ENCODE measurements at regions not wholly inside any gene's neighbourhood (a gene's known extent, or its start where the extent isn't known, plus 50 kb on each side); places are given as distances from the start of the nearest gene placed in this dataset.
A peak's percentile ranks its signal among the peaks of the same experiment; 100 is the strongest.

- Histone ChIP-seq H3K4me3 (no peak overlapping the region), H3K4me1 (peaks cover 57% of the 10 kb centered on the region), H3K27ac (peak overlapping the region; percentile 78), H3K27me3 (no peaks in the 10 kb centered on the region), H3K36me3 (no peaks in the 10 kb centered on the region), H3K9me3 (no peaks in the 10 kb centered on the region)
- DNase-seq, result no peak
- peak; percentile 37 for ATAC-seq
- no peak for TF ChIP-seq CTCF (IDR thresholded peaks at IDR 0.05)
- intact Hi-C loops (cut with DNase I), result no loop called here
These were observed 60.1 kb upstream of the BMP2 start for GRCh38 chr20:6707321-6707831.

GRCh38 chr20:6705926-6706548 is 61.4 kb upstream of the BMP2 start:
- no peak overlapping the region for H3K4me3 ChIP-seq
- H3K27ac ChIP-seq, result peak overlapping the region; percentile 49
- no peaks in the 10 kb centered on the region for H3K36me3 ChIP-seq
- no peaks in the 10 kb centered on the region for H3K27me3 ChIP-seq
- intact Hi-C loops (cut with DNase I), result no loop called here
- DNase-seq (no peak), ATAC-seq (no peak)
- TF ChIP-seq CTCF (IDR thresholded peaks at IDR 0.05), result no peak
- H3K9me3 ChIP-seq, result no peaks in the 10 kb centered on the region
- peaks cover 70% of the 10 kb centered on the region for H3K4me1 ChIP-seq

GRCh38 chr20:6705106-6705766 is 62.2 kb upstream of the BMP2 start:
- H3K9me3 ChIP-seq, result no peaks in the 10 kb centered on the region
- DNase-seq (no peak), ATAC-seq (no peak)
- H3K27ac ChIP-seq, result peak overlapping the region; percentile 49
- no peaks in the 10 kb centered on the region for H3K36me3 ChIP-seq
- no peak overlapping the region for H3K4me3 ChIP-seq
- TF ChIP-seq CTCF (IDR thresholded peaks at IDR 0.05), result no peak
- intact Hi-C loops (cut with DNase I), result no loop called here
- no peaks in the 10 kb centered on the region for H3K27me3 ChIP-seq
- H3K4me1 ChIP-seq, result peaks cover 70% of the 10 kb centered on the region

GRCh38 chr20:6704132-6704861 is 63.2 kb upstream of the BMP2 start:
- no peaks in the 10 kb centered on the region for H3K36me3 ChIP-seq
- peaks cover 74% of the 10 kb centered on the region for H3K4me1 ChIP-seq
- H3K4me3 ChIP-seq, result no peak overlapping the region
- H3K27me3 ChIP-seq, result no peaks in the 10 kb centered on the region
- peak overlapping the region; percentile 49 for H3K27ac ChIP-seq
- ATAC-seq (peak; percentile 51), DNase-seq (no peak)
- no peaks in the 10 kb centered on the region for H3K9me3 ChIP-seq
- intact Hi-C loops (cut with DNase I), result no loop called here
- TF ChIP-seq CTCF (IDR thresholded peaks at IDR 0.05), result no peak

- Histone ChIP-seq H3K4me1 (peaks cover 69% of the 10 kb centered on the region), H3K4me3 (no peak overlapping the region), H3K36me3 (no peaks in the 10 kb centered on the region), H3K9me3 (no peaks in the 10 kb centered on the region), H3K27ac (peak overlapping the region; percentile 49), H3K27me3 (no peaks in the 10 kb centered on the region)
- intact Hi-C loops (cut with DNase I), result no loop called here
- no peak for TF ChIP-seq CTCF (IDR thresholded peaks at IDR 0.05)
- ATAC-seq, result no peak
- DNase-seq, result no peak
These were observed 63.8 kb upstream of the BMP2 start for GRCh38 chr20:6703656-6704055.

Data from upper lobe of right lung (tissue), 1 donor.